GM11168 (cell line): ENCODE measurements at regions not wholly inside any gene's neighbourhood (a gene's known extent, or its start where the extent isn't known, plus 50 kb on each side); places are given as distances from the start of the nearest gene placed in this dataset.

Source experiments
- in situ Hi-C: fragments of 300-500 bp; cut with MboI; formaldehyde crosslinking; loops from one replicate; pipeline ENCODE4 v1.12.0; 2022; ENCODE audit warnings: low sequenced_read_pairs; ENCODE audit not compliant: unreplicated experiment

DNA sequence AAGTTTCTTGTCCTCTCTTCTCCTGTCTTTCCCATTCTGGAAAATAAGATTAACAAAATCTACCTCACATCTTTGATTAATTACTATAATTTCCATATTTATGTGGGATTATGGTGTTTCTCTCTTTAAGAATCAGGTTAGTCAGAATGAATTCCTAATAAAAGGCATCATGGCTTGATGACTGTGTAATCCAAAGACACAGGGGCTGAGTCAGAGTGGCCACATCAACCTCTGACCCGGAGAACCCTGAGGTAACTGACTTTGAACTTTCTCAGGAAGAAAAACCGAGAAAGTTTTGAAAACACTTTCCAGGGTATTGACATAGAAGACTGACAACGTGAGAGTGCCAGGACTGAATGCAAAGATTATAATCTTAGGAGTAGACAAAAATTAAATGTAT, 170.3 kb upstream of the MCTP2 start:
- in situ Hi-C loops = no loop called here

DNA sequence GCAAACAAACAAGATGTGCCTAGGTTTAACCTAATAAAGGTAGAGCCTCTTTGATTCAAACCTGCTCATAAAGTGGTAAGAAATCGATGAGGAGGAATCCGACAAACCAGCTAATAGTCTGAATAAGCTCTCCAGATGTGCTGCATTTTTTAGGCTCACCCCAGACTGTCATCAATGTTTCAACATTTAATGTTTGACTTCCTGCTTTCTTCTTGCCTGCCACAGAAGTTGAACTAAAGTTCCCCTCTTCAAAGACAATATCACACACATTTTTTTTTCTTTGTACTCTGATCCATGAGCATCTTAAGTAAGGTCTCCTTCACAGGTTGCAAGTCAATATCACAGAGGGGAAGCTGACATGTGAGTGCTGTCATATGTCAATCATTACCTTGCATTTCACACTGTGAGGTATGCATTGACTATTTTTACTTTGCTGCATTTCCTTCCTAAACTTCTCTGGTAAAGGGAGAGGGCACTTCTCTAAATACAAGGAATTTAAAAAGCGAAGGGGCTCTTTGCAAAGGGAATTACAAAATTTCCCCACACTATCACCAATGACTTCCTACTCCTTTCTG, 172.3 kb upstream of the MCTP2 start:
- in situ Hi-C loops = no loop called here

DNA sequence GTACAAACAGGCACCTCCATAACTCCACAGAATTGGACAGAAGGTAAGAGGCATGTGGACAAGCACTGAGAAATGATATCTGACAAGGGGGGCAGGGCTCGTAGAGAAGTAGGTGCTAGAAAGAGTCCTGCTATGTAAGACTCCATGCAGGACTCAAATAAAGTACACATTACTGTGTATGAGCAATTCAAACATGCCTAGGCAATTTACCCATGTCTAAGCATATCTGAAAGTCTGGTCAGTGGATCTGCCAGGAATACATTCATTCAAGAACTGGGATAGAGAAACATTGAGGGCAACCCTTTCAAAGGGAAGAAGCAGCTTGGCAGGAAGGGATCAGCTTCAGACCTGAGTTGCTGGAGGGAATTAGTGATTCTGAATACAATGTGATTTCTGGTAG, 174.1 kb upstream of the MCTP2 start:
- in situ Hi-C loops = no loop called here

DNA sequence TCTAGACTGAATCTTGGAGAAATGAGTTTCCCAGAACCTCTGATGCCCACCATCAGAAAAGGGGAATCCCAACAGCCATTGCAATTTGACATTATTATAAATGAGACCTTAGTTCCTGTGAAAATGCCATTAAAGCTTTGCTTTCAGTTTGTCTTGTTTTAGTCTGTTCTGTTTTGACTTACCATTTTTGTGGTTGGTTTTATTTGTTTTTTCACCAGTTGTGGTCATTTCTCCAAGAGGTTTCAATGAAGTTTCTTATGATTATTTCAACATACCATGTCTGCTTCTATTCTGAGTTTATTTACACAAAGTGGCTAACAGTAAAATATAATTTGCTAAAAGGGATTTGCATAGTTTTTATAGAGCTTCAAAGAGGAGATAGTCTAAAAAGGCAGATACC, 175.0 kb upstream of the MCTP2 start:
- in situ Hi-C loops = no loop called here

DNA sequence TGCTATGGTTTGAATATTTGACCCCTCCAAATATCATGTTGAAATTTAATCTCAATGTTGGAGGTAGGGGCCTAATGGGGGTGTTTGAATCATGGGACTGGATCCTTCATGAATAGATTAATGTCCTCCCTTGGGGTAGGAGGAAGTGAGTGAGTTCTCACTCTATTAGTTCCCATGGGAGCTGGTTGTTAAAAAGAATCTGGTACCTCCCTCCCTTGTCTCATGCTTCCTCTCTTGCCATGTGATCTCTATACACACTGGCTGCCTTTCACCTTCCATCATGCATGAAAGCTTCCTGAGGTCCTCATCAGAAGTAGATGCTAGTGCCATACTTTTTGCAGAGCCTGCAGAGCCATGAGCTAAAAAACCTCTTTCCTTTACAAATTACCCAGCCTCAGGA, 177.7 kb upstream of the MCTP2 start:
- in situ Hi-C loops = no loop called here

DNA sequence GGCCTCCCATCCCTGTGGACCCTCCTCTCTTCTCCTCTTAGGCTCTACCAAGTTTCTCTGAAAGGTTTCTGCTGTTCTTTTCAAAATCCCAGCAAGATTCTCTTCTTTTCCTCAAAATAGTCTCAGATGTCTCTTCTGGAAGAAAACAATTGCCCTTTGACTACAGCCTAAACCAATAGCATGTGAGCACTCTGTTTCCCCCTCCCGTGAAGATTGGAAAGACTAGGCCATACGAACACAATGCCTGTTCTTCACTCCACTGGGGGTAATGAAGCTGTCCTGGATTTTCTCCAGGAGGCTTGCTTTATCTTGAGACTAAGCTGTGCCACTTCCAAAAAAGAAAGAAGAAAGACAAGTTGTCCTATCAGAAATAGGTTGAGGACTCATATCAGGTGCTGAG, 178.7 kb upstream of the MCTP2 start:
- in situ Hi-C loops = no loop called here

DNA sequence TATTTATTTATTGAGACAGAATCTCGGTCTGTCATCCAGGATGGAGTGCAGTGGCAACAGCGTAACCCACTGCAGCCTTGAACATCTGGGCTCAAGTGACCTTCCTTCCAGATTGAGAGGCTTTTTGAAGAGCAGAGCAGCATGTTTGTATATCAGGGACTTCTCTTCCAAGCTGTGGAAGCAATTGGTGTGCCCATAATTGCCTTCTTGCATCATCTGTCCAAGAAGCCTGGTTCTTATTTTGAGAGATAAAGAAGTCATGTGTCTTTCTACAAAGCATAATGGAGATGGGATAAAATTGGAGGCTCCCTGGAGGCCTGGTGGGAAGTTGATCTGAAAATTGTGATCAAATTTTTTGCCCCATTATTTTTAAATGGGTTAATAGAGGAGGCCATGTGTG, 183.8 kb upstream of the MCTP2 start:
- in situ Hi-C loops = no loop called here

DNA sequence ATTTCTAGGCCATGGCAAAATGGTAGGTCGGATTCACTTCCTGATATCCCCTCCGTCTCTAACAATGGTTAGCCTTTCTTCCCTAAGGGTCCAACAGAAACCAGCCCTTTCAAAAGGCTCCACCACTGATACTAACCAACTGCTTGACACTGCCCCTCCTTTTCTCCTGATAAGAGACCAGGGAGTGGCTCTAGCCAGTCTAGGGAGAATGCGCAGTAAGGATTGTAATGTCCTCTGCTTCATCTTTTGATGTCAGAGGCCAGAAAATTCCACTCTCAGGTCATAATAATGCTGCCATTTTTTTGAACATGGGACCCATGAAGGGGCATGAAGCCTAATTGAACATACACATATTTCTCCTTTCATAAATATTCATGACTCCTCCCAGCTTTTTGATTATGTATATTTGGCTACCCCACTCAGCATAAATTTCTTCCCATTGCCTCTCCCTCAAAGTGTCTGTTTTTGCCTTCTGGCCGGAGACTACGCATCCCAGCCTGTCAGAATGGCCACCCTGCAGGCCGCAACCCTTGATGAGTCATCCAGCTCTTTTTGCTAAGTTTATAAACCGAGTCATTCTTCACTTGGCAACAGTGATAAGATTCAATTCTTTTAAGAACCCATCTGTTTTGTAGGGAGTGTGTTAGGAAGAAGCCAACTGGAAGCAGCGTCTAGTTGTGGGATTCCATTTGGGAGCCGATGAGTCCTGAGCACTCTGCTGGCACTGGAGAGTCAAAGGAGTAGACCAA, 189.0 kb upstream of the MCTP2 start:
- in situ Hi-C loops = no loop called here

DNA sequence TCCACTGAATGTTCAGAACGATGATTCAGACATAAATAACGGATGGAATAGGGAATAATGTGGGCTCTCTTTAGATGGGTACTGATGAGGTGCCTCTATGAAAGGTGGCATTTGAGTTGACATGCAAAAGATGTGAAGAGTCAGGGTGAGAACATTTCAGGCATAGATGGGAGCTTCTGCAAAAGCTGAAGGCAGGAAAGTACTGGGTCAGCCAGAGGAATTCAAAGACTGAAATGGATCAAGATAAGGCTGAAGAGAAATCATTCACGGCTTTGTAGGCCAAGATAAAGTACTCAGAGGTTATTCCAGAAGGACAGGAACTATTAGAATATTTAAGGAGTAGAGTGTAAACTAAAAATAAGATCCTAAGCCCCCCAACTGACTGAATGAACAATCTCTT, 189.6 kb upstream of the MCTP2 start:
- in situ Hi-C loops = no loop called here

DNA sequence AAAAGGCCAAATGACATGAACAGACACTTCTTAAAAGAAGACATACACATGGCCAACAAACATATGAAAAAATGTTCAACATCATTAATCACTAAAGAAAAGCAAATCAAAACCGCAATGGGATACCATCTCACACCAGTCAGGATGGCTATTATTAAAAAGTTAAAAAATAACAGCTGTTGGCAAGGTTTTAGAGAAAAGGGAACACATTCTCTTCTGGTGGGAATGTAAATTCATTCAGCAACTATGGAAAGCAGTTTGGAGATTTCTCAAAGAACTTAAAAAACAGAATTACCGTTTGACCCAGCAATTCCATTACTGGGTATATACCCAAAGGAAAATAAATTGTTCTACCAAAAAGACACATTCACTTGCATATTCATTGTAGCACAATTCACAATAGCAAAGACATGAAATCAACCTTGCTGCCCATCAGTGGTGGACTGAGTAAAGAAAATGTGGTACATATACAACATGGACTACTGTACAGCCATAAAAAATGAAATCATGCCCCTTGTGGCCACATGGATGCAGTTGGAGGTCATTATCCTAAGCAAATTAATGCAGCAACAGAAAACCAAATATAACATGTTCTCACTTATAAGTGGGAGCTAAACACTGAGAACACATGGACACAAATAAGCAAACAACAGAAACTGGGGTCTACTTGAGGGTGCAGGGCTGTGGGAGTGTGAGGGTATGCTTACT, 190.7 kb upstream of the MCTP2 start:
- in situ Hi-C loops = no loop called here

DNA sequence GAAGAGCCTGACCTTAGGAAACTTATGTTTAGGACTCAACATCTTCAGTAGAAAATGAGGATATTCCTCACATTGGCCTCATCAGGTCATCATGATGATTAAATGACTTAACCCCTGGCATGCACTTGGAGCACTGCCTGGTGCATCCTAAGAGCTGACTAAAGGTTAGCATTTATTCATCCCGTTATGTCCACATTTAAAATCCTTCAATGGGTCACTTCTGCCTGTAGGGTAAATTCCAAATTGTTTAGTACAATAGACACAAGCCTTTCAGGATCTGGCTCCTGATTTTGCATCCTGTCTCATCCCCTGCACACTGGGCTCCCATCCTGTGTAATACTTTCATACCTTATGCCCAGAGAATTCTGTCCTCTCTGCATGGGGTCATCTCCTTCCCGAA, 195.2 kb upstream of the MCTP2 start:
- in situ Hi-C loops = no loop called here

DNA sequence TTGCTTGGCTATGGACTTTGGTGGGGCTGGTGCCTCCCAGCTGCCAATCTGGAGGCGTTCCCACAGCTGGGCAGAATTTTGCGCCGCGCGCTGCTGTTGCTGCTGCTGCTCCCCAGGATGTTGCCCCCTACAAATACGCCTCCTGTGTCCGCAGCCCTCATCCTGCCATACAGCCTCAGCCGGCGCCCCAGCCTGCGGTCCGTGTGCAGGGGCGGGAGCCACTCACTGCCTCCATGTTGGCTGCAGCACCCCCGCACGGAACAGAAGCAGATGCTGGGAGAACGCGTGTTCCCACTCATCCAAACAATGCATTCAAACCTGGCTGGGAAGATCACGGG, 197.7 kb upstream of the MCTP2 start:
- in situ Hi-C loops = no loop called here

DNA sequence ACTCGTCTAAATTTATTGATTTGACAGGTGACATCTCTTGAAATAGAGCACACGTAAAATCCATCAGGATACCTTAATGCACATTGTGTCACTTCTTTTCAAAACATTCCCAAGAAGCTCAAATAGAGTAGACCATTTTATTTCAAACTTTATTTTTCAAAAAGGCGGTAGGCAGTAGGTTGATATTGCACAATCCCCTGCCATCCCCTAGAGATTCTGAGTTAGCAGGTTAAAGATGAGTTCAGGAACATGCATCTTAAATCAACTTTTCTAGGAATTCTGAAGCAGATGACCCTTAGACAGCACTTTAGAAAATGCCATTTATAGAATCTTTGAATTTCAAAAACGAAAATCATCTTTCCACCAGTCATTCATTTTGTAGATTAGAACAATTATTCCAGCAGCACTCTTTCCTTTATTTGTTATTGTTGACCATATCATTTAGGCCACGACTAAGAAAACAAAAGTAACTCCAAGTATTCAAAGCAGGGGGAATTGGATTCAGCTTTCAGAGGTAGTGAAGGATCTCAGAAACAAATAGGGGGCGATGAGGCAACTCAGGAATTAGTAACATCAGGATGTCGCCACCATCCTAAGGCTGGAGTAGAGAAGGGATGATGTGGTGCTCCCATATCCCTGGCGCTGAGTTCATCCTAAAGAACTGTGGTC, 198.2 kb upstream of the MCTP2 start:
- in situ Hi-C loops = no loop called here

DNA sequence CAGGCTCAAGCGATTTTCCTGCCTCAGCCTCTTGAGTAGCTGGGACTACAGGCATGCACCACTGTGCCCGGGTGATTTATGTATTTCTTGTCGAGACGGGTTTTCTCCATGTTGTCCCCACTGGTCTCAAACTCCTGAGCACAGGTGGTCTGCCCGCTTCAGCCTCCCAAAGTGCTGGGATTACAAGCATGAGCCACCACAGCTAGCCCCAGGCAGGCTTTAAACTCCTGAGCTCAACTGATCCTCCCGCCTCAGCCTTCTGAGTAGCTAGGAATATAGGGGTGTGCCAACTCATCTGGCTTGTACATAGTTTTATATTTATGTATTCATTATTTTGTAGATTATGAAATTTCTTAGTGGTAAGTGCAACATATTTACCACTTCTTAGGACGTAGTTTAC, 198.8 kb upstream of the MCTP2 start:
- in situ Hi-C loops = no loop called here

DNA sequence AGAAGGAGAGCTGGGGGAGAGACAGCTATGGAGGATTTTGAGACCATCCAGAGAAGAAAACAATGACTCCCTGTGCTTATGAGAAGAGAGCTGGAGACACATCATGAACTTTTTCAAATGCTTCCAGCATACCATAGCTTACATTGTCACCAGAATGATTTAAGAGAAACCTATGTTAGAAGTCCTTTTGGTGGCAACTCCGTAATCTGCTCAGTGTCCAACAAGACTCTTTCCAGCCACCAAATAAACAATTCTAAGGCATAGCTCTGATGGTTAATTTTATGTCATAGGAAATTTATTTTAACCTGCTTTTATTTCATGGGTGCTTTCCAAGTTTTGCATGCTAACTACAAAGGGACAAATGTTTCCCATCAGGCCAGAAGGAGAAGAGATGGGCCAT, 200.3 kb upstream of the MCTP2 start:
- in situ Hi-C loops = no loop called here

DNA sequence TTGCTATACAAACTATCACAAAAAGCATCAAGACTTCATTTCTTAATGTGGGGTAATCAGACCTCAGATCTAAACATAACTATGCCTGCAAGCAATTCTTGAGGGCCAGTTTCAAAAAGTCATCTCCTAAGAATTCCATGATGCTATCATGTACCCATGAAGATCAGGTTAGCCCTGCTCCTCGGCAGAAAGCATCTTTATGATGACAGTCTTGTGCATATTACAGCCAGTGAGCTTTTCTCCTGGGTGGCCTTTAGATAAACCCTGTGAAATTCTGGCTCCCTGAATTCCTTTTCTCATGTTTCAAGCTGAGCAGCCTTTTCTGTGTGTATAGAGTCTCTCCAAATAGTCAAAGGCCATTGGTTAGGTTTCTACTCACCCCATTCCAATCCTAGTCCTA, 201.9 kb upstream of the MCTP2 start:
- in situ Hi-C loops = no loop called here

DNA sequence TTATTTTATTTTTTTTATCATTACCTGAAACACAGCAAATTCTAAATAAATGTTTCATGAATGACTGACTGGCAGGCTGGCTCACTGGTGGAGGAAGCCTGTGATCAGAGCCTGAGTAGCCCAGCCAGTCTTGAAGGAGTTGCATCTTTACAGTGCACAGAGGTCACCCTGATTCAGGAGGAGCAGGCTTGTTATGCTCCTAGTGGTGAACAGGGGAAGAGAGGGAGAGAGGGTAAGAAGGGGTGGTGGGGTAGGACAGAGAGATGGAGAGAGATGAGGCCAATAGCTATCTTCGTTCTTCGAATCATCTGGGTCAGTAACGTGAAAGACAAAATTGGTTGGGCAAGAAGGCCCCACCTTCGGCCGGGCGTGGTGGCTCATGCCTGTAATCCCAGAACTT, 202.6 kb upstream of the MCTP2 start:
- in situ Hi-C loops = no loop called here

DNA sequence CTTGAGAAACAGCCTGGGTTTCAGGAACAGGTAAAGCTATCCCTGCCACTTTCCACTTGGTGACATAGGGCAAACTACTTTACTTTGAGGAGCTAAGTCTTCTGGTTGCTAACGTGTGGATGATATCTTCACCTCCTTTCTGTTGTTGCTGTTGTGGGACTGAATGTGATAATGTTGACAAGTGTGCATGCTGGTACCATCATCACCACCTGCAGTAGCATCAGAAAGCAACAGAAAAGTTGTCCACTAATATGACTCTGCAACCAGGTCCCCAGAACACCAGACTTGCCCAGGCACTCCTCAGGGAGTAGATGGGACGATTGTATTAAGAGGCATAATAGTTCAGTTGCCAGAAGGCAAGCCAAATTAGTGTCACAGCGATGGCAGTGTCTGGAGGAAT, 203.2 kb upstream of the MCTP2 start:
- in situ Hi-C loops = no loop called here

DNA sequence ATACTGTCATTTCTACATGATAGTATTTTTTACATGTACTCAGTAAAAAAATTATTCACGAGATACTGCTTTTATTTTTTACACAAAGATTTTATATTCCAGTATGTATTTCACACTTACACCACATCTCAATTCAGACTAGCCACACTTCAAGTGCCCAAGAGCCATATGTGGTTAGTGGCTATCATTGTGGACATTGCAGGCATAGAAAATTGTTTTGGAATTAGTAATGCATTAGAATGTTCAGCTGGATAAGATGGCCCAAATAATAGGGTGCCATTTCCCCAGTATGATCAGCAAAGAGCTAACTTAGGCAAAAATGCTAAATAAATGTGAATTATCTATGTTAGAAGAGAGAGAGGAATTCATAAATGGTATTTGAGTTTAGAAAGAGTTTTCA, 203.8 kb upstream of the MCTP2 start:
- in situ Hi-C loops = no loop called here

DNA sequence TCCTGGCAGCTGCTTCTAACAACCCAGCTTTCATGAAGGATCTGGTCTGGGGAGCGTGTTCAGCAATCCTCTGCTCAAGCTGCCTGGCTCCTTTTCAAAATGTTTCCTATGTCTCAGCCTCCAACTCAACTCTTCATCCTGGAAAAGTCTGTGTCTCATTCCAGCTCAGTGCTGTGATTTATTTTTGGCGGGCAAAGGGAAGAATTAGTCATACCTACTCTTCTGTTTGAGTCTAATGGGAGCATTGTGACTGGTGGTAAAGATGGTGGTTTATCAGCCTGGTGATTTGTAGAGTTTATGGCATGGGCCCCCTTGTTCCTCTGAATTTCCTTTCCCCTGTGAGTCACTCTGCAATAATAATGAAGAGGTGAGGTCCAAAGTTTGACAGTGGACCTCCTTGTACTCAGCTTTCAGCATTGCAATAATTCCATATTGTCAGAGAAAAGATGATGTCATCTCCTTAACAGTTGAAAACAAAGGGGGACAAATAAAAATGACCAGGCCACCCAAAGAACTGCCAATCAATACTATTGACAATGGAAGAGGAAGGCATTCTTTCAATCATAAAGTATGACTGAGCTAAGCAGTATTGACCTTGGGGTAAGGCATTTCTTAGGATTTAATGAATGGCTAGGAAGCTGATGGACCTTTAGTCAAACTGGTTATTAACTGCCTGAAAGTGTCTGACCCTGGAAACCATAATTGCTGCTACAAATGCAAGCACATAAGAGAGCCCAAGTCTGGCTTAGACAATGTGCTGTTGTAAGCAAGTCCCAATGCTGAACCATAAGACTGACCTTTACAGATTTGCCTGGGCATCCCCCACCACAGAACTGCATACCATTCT, 204.7 kb upstream of the MCTP2 start:
- in situ Hi-C loops = no loop called here

DNA sequence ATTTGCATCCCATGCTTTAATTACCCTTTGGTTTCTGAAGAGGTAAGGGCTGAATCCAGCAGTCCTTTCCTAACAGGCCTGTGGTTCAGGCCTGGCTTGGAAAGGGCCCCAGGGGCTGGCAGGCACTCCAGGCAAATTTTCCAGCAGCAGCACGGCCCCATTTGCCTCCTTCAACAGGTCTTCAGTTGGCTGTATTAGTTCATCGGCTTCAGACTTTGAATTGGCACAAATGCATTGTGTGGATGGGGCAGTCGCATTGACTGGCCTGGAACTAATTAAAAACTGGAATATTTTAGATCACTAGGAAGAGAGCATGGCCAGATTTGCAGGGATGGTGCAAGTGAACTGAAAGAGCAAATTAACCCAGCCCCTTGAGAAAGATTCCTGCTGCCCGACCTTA, 207.8 kb upstream of the MCTP2 start:
- in situ Hi-C loops = no loop called here
